SK-N-SH (cell line): ENCODE measurements at regions not wholly inside any gene's neighbourhood (a gene's known extent, or its start where the extent isn't known, plus 50 kb on each side); places are given as distances from the start of the nearest gene placed in this dataset.

ENCODE experiments used
- EZH2phosphoT487 ChIP-seq: fragments of 200-600 bp; sonication (generic); IDR thresholded peaks from 2 replicates; pipeline ENCODE4 v1.6.1; 2017; ENCODE audit warnings: low read depth, mixed run types, mild to moderate bottlenecking, antibody characterized with exemption, moderate library complexity, borderline replicate concordance
- JUND ChIP-seq: IDR thresholded peaks from 2 replicates; pipeline ENCODE4 v1.4.0; 2012
- NRF1 ChIP-seq: IDR thresholded peaks from 2 replicates; pipeline ENCODE4 v1.6.1; 2012; ENCODE audit warnings: low read depth, mild to moderate bottlenecking, low read length
- PBX3 ChIP-seq: IDR thresholded peaks from 2 replicates; pipeline ENCODE4; 2012
- POLR2AphosphoS5 ChIP-seq: IDR thresholded peaks from 2 replicates; pipeline ENCODE4 v1.6.1; 2012; ENCODE audit warnings: low read depth, low read length
- RAD21 ChIP-seq: IDR thresholded peaks from 2 replicates; pipeline ENCODE4 v1.6.1; 2012; ENCODE audit warnings: mild to moderate bottlenecking, low read length
- RCOR1 ChIP-seq: fragments of 150-350 bp; IDR thresholded peaks from 2 replicates; pipeline ENCODE4 v1.6.1; 2017; ENCODE audit warnings: antibody characterized with exemption, low read length
- TF ChIP-seq, protein P1 (sequence below): fragments of 200-600 bp; sonication (generic); IDR thresholded peaks from 2 replicates; pipeline ENCODE4 v1.6.1; 2017; ENCODE audit warnings: antibody characterized with exemption, mild to moderate bottlenecking, moderate library complexity

DNA sequence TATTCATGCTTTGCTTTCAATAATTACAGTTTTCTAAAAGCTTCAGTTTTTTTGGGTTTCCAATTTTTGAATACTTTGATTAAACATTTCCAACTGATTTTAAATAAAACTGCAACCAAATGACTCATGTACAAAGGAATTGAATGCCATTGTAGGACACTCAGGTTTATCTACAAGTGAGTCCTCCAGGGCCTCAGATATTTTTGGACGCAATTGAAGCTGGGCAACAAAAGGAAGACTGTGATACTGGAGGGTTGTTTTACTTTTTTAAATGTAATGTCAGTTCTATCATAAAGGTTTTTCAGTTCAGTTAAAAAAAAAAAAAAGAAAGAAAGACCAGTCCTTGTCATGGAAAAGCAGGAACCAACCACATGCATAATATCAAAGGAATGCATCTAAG is 64.2 kb downstream of the MAGEA10 start:
- TF ChIP-seq EZH2phosphoT487 (no peak), POLR2AphosphoS5 (no peak), RAD21 (no peak), PBX3 (no peak), JUND (no peak), NRF1 (no peak), RCOR1 (no peak)
- TF ChIP-seq, protein P1, sequence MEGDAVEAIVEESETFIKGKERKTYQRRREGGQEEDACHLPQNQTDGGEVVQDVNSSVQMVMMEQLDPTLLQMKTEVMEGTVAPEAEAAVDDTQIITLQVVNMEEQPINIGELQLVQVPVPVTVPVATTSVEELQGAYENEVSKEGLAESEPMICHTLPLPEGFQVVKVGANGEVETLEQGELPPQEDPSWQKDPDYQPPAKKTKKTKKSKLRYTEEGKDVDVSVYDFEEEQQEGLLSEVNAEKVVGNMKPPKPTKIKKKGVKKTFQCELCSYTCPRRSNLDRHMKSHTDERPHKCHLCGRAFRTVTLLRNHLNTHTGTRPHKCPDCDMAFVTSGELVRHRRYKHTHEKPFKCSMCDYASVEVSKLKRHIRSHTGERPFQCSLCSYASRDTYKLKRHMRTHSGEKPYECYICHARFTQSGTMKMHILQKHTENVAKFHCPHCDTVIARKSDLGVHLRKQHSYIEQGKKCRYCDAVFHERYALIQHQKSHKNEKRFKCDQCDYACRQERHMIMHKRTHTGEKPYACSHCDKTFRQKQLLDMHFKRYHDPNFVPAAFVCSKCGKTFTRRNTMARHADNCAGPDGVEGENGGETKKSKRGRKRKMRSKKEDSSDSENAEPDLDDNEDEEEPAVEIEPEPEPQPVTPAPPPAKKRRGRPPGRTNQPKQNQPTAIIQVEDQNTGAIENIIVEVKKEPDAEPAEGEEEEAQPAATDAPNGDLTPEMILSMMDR: no peak
